Right renal pelvis (tissue), 4 donors: ENCODE measurements at regions not wholly inside any gene's neighbourhood (a gene's known extent, or its start where the extent isn't known, plus 50 kb on each side); places are given as distances from the start of the nearest gene placed in this dataset.
A peak's percentile ranks its signal among the peaks of the same experiment; 100 is the strongest.

ENCODE experiments used
- DNase-seq, 4 donors: peaks; one replicate each; pipeline ENCODE4 v3.0.0-alpha.2; 2013; ENCODE audit warnings: low read depth in 4 of 4, low spot score in 3 of 4, missing footprints in 1 of 4

DNA sequence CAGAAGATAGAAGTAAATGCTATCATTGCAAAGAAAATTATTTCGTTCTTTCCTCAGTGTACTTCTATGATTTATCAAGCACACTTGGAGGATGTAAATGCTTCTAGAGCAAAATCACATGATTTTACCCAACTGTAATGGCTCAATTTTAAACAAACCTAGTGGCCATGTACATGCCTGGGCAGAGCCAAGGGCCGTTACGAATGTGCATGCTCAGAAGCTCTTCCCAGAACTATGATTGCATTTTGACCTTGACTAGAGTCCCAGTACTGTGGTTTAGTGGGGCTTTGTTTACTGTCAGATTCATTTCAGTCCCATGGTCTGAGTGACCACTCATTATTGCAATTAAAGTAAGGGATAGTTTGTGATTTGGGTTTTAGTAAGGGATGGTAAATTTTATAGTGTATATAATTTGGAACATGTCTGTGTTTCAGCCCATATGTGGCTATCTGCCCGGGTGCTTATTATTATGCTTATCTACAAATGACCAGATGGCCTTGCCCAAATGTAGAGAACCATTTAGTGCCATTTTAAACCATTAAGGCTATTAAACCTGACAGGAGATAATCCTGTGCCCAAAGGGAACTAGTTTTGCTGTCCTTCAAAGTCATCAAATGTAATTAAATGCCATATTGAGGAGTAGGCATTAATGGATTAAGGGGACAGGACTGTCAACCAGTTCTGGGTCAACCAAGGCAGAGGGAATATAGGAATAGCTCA lies 239.1 kb downstream of the ICOS start:
- DNase-seq = no peak

DNA sequence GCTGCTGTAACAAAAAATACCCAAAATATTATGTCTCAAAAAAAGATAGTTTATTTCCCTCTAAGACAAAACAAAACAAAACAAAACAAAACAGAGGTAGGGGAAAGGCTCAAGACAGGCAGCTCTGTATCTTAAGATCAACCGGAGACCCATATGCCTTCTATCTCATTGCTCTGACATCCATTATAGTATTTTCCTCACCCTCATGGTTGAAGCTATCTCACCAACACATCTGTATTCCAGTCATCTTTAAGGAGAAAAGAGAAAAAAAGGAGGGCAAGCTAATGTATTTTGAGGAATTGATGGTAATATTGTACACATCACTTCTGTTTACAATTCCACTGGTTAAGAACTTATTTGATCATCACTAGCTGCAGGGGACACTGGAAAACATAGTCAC lies 239.7 kb downstream of the ICOS start:
- DNase-seq = no peak

DNA sequence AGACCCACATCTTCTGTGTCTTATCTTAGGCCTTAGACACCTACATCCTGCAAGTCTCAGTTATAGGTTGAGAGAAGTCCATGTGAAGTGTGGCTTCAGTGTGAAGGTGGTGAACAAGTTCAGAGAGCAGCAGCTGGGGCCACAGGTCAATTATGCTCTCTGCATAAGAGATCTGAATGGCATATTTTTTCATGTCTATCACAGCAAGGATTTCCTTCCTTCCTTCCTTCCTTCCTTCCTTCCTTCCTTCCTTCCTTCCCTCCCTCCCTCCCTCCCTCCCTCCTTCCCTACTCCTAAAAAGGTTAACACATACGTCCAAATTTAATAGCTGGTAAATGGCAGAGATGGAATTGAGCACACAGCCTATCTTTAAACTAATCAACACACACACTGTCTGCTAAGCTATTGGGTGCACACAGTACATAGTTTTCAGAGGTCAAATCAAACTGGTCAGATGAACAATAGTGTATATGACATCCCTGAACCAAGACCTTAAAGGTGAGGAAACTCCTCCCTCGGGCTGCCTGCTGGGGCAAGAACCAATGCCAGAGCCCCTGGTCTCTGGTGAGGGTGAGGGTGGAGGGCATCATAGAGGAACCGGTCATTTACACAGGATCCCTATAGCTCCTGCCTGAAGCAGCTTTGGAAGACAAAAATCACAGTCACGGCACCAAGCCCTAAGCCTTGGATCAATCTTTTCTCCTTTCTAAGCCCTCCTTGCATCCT lies 240.9 kb downstream of the ICOS start:
- no peak for DNase-seq

DNA sequence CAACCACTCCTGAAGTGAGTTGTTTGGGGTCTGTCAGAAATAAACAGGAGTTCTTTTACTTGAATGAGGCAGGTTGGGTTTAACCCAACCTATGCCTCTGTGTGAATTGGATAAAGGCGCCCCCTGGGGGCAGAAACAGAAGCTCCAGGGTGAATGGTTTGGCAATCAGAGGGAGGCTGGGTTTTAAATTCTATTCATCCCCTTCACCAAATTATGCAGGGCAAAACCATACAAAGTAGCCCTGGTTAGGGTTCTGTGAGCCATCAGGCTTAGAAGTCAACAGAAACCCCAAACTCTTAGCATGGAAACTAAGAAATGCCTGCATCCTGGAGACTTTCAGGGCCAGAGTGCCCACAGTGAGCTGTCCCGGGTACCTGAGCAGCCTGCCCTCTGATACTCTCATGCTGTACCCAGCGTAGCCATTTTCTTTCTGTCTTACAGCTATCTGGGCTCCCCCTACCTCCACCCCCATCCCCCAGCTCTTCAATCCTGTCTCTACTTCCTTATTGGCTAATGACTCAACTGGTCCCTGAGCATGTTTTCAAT lies 241.5 kb downstream of the ICOS start:
- no peak for DNase-seq

DNA sequence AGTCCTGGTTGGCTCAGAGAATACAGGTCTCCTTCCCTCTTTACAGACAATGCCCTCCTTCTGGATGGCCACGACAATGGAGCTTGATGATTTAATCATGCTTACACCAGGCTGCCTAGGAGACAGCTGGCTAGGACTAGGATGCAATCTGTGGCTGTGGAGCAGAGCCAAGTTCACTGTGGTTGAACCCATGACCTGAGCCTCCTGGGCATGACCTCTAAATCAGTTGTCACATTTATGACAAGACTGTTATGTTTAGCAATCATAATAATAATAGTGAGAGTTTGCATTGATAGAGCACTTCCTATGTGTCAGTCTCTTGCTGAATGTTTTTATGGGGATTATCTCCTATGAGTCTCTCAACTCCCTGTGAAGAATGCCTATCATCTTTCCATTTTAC lies 244.1 kb downstream of the ICOS start:
- no peak for DNase-seq

DNA sequence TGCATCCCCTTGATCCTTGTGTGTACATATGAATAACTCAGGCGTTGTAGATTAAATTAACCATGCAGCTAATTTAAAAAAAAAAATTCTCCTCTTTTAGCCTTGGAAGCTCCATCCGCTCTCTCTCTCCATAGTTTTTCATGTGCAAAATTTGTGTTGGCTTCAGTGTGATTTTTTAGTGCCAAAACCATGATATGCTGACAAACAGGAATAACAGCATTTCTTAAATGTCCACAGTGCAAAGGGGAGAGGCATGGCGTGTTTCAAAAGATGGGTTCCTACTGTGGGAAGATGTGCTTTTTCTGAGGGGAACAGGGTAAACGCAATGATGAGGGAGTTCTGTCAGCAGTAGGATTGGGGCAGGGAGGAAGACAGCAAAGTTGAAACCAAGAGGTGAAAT lies 247.0 kb downstream of the ICOS start:
- DNase-seq = no peak

DNA sequence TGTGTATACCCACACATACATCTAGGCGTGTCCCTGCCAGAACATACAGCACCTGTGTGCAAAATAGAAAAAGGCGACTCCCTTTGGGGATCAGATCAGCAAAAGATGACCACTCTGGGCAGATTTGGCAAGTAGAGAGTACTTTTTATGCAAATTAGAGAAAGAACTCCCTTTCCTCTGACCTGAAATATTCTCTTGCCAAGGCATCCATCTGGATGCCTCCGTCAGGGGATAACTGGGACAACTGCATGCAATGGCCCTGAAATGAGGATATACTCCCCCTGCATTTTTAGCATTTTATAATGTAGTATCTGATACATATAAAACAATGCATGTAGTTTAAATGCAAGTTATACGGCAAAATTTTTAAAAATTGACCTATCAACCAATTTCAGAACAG lies 247.7 kb downstream of the ICOS start:
- DNase-seq = no peak

DNA sequence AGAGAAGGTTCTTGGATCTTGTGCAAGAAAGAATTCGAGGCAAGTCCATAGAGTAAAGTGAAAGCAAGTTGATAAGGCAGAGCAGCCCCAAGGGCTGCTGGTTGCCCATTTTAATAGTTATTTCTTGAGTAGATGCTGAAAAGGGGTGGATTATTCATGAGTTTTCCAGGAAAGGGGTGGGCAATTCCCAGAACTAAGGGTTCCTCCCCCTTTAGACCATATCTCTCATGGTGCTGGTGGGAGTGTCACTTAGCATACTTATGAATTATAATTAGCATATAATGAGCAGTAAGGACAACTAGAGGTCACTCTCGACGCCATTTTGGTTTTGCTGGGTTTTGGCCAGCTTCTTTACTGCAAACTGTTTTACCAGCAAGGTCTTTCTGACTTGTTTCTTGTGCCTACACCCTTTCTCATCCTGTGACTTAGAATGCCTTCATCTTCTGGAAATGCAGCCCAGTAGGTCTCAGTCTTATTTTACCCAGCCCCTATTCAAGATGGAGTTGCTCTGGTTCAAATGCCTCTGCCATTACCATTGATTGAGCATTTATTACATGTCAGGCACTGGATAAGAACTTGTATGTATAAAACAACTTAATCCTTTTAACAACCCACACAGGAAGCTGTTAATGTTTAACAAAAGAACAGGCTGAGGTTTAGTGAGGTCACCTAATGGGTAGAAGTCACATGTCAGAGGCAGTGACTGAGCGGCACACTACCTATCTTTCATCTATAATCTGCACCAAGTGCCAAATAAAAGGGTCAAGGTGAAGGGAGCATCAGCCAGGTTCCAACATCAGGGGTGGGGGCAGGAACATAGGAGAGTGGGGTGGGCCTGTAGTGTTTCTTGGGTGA lies 250.9 kb downstream of the ICOS start:
- peak in 1 of 4 donors; percentile 40 for DNase-seq

DNA sequence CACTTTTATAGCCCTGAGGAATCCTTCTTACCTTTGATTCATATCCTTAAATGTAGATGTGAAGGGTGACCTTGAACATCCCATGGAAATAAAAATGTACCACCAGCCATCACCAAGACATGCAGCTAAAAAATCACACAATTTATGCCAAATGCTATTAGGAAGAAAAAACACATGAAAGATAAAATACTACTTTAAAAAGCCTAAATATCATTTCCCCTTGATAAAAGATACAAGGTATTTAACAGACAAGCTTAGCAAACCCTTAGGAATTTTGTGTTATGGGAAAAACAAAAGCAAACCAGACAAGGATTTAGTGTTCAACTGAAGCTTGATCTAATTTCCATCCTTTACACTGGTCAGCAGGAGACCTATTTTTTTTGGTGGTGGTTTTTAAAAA lies 255.0 kb downstream of the ICOS start:
- no peak for DNase-seq

DNA sequence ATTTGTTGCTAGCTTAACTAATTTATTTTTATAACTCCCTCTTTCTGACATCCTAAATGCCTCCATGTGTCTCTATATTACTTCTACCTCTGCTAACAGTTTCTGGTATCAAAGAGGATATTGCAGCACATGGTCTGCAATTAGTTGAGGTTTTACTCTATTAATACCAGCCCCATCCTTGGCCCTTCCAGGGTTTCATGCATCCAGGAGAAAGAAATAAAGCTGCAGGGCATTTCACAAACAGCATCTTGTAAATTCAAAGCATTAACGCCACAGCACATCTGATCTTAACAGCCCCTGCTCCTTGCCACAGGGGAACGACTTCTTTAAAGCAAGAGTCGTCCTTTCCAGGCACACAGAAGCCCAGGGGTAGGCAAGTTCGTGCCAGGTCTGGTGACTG lies 258.9 kb downstream of the ICOS start:
- no peak for DNase-seq

DNA sequence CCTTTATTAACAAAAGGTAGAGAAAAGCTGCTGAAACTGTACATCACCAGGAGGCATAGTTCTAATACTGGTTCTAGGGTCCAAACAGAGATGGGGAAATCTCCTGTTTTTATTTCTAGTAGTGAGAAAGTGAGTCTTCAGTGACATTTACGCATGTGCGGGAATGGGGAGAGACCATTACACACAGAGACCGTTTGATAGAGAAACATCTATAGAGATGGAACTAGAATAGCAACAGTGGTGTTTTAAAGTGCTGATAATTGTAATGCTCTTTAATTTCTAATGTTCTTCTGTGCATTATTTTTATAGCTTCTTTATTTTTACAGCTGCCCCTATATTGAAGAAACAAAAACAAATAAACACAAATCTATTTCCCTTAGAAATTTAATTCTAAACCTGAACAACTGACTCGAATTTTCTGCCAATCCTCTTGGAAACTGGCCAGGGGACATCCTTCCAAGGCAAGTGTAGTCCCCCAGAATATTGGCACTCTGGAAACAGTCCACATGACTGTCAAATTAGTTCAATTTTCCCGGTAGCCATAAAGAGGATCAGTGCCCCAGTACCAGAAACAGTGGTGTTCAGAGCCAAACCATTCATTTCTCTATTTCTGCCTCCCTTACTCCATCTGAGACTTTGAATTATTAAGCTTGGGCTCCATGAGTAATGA lies 260.9 kb downstream of the ICOS start:
- DNase-seq = no peak

DNA sequence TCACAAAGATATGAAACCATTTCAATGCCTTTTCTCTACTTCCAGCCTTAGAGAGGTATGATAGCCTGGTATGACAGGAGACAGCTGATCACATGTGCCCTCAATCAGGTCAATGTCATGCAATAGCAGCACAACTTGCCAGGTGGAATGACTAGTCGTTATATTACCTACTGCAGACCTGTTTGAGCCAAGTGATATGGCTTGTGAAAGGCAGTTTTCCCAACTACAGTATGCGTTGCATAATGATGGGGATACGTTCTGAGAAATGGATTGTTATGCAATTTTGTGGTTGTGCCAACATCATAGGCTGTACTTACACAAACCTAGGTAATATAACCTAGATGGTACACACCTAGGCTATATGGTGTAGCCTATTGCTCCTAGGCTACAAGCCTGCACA lies 262.8 kb downstream of the ICOS start:
- no peak for DNase-seq

DNA sequence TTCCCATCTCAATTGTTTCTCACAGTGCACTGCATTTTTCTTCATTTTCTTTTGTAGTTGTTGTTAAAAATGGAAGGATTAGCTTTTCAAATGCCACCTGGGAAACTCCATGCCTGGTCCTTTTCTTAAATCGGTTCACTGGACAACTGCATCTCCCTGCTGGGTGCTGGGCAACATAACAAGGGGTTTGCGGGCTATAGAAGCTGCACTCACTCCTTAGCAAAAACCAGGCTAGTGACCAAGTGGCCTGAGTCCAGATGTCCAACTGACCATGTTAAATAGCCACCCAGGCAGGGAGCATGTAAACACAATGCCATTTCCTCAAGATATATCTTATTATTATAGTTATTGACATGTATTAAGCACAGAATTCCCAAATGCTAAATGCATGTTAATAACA lies 264.9 kb downstream of the ICOS start:
- DNase-seq = no peak

DNA sequence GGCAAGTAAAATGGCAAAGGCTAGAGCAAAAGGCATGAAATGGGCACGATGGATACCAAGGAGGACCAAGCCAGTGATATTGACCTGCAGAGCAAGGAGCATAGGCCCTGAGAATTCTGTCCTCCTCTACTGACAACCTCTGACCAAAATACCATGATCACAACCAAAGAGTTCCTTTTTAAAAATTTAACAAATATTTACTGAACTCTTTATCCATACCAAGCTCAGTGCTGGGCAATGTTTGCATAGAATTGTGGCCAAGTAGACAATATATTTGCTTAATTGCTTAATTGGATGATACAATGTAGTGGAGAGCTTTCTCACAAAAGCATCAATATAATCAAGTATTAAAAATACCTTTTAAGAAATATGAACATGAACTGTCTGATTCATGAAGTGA lies 265.7 kb downstream of the ICOS start:
- DNase-seq = no peak

DNA sequence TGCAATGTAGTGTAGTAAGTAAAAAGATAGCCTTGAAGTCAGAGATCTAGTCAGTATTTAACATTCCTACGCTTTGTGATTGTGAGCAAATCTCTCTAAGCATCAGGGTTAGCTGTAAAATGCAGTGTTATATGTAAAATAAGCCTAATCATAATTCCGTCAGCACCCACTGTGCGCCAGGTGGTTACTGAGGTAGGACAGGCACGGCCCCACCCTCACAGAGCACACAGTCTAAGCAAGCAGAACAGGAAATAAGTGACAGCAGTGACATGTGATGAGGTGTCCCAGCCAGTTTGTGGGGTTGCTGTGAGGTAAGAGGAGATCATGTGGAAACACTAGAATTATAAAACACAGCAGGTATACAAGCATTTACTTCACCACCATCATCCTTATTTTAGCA lies 267.1 kb downstream of the ICOS start:
- no peak for DNase-seq

DNA sequence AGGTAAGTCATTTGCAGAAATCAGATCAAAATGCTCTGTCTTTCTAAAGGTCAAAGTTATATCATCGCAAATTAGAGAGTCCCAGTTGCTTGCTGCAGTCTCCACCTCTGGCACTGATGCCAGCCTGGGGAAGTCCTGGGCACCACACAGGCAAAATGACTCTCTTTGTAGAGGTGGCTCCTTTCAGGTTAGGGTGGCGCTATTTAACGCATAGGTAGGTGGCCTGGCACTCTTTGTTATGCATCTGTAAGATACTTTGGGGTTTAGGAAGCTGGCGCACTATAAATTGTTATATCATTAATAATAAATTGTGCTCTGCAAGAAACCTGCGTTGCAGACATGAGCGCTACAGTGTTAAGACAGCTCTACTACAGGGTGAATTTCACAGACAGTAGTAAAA lies 268.5 kb downstream of the ICOS start:
- DNase-seq = no peak

DNA sequence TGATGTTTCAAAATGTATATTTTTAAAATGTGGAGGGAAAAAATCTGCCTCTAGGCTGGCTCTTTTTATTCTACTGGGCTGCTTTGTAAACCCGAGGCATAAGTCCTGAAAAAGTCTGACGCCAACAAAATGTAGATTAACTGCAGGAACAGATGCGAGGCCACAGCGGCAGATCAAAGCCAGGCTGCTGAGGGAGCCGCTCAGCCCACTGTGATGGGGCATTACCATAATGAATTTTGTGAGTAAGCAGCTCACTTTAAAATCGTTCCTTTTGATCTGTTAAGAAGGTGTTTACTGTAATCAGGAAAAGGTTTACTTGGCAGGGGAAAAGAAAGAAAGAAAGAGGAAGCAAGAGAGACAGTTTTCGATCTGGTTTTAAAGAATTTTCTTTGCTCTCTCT lies 269.0 kb downstream of the ICOS start:
- DNase-seq = no peak

DNA sequence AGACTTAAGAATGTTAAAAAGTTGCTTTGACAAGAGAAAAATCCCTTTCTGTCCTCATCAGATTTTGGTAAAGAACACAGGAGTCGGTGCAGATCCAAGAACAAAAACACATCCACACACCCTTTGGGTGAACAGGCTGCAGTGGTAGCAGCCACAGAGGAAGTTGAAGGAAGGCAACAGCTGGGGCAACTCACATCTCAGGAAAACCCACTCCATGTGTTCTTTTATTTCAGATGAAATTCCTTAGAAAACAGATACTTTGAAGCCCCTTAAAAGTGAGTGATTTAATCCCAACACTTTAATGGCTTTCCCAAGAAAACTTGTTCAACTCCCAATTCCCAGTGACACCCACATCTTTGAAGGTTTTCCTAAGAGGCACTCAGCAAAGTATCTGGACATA lies 271.3 kb downstream of the ICOS start:
- peak in 1 of 4 donors; percentile 52 for DNase-seq

DNA sequence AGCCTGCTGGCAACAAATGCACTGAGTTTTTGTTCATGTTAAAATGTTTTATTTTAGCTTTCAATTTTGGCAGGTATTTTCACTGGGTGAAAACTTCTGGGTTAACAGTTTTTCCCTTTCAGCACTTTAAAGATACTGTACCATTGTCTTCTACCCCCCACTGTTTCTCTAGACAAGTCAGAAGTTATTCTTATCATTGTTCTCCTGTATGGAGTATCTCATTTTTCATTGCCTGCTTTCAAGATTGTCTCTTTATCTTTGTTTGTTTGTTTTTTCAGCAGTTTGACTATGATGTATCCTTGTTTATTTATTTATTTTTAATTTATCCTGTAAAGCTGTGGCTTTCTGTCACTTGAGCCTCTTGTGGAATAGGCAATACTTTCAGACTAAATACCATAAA lies 277.0 kb downstream of the ICOS start:
- no peak for DNase-seq

DNA sequence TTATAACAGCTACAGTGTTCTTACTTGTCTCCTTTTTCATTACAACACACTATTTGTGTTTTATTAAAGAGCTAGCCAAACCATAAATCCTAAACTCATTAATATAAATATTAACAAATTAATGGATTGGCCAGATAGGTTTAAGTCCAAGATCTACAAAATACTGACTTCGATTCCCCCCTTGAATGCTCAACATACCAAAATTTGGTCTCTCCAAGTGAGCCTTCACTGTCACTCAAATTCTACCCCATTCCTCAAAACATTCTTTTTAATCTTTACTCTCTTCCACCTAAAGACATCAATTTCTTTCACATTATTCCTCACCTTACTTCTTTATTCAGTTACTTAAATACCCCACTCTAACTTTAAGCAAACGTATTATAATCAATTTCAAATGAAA lies 281.5 kb downstream of the ICOS start:
- DNase-seq = no peak

DNA sequence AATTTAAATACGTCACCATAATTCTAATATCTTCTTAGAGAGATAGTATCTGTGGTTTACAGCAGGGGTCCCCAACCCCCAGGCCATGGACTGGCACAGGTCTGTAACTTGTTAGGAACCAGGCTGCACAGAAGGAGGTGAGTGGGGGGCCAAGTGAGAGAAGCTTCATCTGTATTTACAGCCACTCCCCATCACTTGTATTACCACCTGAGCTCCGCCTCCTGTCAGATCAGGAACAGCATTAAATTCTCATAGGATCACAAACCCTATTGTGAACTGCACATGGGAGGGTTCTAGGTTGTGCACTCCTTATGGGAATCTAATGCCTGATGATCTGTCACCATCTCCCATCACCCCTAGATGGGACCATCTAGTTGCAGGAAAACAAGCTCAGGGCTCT lies 282.6 kb downstream of the ICOS start:
- DNase-seq = no peak
